ENCODE measurements at regions not wholly inside any gene's neighbourhood (a gene's known extent, or its start where the extent isn't known, plus 50 kb on each side); places are given as distances from the start of the nearest gene placed in this dataset.

GRCh38 chr16:86180244-86180643 lies 281.3 kb downstream of the IRF8 start:
- TF ChIP-seq CTCF (IDR thresholded peaks at IDR 0.05; ENCODE audit: insufficient read depth, low read length) (no peak), REST (IDR thresholded peaks at IDR 0.05; ENCODE audit: insufficient replicate concordance, low read depth) (no peak), POLR2AphosphoS5 (IDR thresholded peaks at IDR 0.05; ENCODE audit: low read depth) (no peak), GABPA (IDR thresholded peaks at IDR 0.05; ENCODE audit: low read depth) (no peak), SPI1 (IDR thresholded peaks at IDR 0.05; ENCODE audit: borderline replicate concordance, low read depth) (no peak)

Measured in HL-60 (cell line).